H1 (cell line): ENCODE measurements at regions not wholly inside any gene's neighbourhood (a gene's known extent, or its start where the extent isn't known, plus 50 kb on each side); places are given as distances from the start of the nearest gene placed in this dataset.

Experiments used
- CTCF ChIA-PET: fragments of 300-600 bp; sonication (Branson Sonifier 250); formaldehyde crosslinking; loops from one replicate; lab custom pipeline; 2021; ENCODE audit not compliant: partially characterized antibody; lab: Charles Lee
- POLR2A ChIA-PET: fragments of 300-600 bp; sonication (Branson Sonifier 250); formaldehyde crosslinking; loops from one replicate; lab custom pipeline; 2021; ENCODE audit warnings: inconsistent platforms; ENCODE audit not compliant: partially characterized antibody; lab: Charles Lee
- DNase-seq, 2 experiments: peaks; one replicate each; pipeline versions ENCODE4 v3.0.0 to v3.0.0-alpha.2; 2010 to 2022; ENCODE audit warnings: low spot score in 2 of 2, low read depth in 1 of 2, mixed read lengths in 1 of 2
- FAIRE-seq: peaks from 2 replicates; lab custom pipeline; 2011; peaks lifted over from hg19 to GRCh38; lab: Jason Lieb, UNC
- H2AFZ ChIP-seq: 2 replicates; pipeline ENCODE4 v1.8.1; 2012; ENCODE audit warnings: low read length, inconsistent platforms
- H2AK5ac ChIP-seq: 2 replicates; pipeline ENCODE4 v1.6.1; 2013; ENCODE audit warnings: low read depth, low read length
- H2BK120ac ChIP-seq: replicated peaks from 2 replicates; pipeline ENCODE3; 2013; ENCODE audit warnings: low read depth, low read length, inconsistent platforms
- H2BK12ac ChIP-seq: 2 replicates; pipeline ENCODE4 v1.6.1; 2013; ENCODE audit warnings: low read depth, low read length
- H2BK15ac ChIP-seq: 2 replicates; pipeline ENCODE4 v1.6.1; 2013; ENCODE audit warnings: low read length
- H2BK20ac ChIP-seq: 2 replicates; pipeline ENCODE4 v1.6.1; 2013; ENCODE audit warnings: low read length
- H2BK5ac ChIP-seq: 2 replicates; pipeline ENCODE4 v1.6.1; 2013; ENCODE audit warnings: low read depth, low read length
- H3K14ac ChIP-seq: 2 replicates; pipeline ENCODE4 v1.6.1; 2013; ENCODE audit warnings: inconsistent platforms; ENCODE audit not compliant: insufficient read length
- H3K18ac ChIP-seq: 2 replicates; pipeline ENCODE4 v1.6.1; 2013; ENCODE audit warnings: low read length; ENCODE audit errors: extremely low read depth
- H3K23ac ChIP-seq: 2 replicates; pipeline ENCODE4 v1.6.1; 2013; ENCODE audit warnings: inconsistent platforms; ENCODE audit not compliant: insufficient read length
- H3K23me2 ChIP-seq: 2 replicates; pipeline ENCODE4 v1.6.1; 2013; ENCODE audit warnings: low read depth, low read length
- H3K27ac ChIP-seq: 2 replicates; pipeline ENCODE4 v1.6.1; 2011; ENCODE audit warnings: low read depth, low read length, inconsistent platforms
- H3K27me3 ChIP-seq, 4 experiments: replicated peaks in 1 of 4; 1 replicate in 1 of 4; 2 replicates in 3 of 4; pipeline versions ENCODE4 v1.6.1 to v1.8.1; 2011 to 2013; ENCODE audit warnings: low read length in 3 of 4, mild to moderate bottlenecking in 3 of 4, inconsistent platforms in 2 of 4, mixed read lengths in 2 of 4, moderate library complexity in 1 of 4; ENCODE audit not compliant: control insufficient read depth in 3 of 4, insufficient read depth in 3 of 4; ENCODE audit errors: extremely low read depth in 1 of 4
- H3K36me3 ChIP-seq, 4 experiments: 2 replicates each; pipeline versions ENCODE4 v1.6.1 to v1.8.1; 2011 to 2013; ENCODE audit warnings: mild to moderate bottlenecking in 4 of 4, low read length in 3 of 4, moderate library complexity in 2 of 4, control low read depth in 1 of 4, inconsistent platforms in 1 of 4; ENCODE audit not compliant: insufficient read depth in 4 of 4, control insufficient read depth in 2 of 4
- H3K4ac ChIP-seq: replicated peaks from 2 replicates; pipeline ENCODE3; 2013; ENCODE audit warnings: low read length, low read depth, mixed read lengths, inconsistent platforms; ENCODE audit not compliant: insufficient read length
- H3K4me1 ChIP-seq, 4 experiments: replicated peaks in 1 of 4; 1 replicate in 1 of 4; 2 replicates in 3 of 4; pipeline versions ENCODE4 v1.6.1 to v1.8.1; 2011 to 2013; ENCODE audit warnings: low read length in 3 of 4, inconsistent platforms in 2 of 4, mixed read lengths in 1 of 4; ENCODE audit not compliant: insufficient read depth in 4 of 4, control insufficient read depth in 3 of 4
- H3K4me2 ChIP-seq, 2 experiments: 2 replicates each; pipeline versions ENCODE4 v1.6.1 to v1.8.1; 2011 to 2013; ENCODE audit warnings: low read depth in 2 of 2, low read length in 2 of 2, control low read depth in 1 of 2, inconsistent platforms in 1 of 2, mild to moderate bottlenecking in 1 of 2; ENCODE audit not compliant: insufficient read depth in 1 of 2
- H3K4me3 ChIP-seq, 4 experiments: fragments of 200-600, 300-600 bp in 1 of 4; sonication (generic), shearing (Covaris generic), sonication (Bioruptor Twin) in 1 of 4; 2 replicates each; pipeline versions ENCODE4 v1.5.1 to v1.8.1; 2011 to 2016; ENCODE audit warnings: low read length in 4 of 4, low read depth in 3 of 4, control low read depth in 2 of 4, inconsistent platforms in 2 of 4, mild to moderate bottlenecking in 2 of 4, mixed read lengths in 1 of 4, moderate library complexity in 1 of 4; ENCODE audit not compliant: insufficient read depth in 2 of 4; ENCODE audit errors: extremely low read depth in 1 of 4
- H3K56ac ChIP-seq: replicated peaks from 2 replicates; pipeline ENCODE3; 2013; ENCODE audit warnings: low read depth, mild to moderate bottlenecking, mixed read lengths, low read length, inconsistent platforms; ENCODE audit not compliant: insufficient read length
- H3K79me1 ChIP-seq: 2 replicates; pipeline ENCODE4 v1.6.1; 2013; ENCODE audit warnings: low read depth, low read length, control low read depth
- H3K79me2 ChIP-seq, 2 experiments: 2 replicates each; pipeline versions ENCODE4 v1.6.1 to v1.8.1; 2012 to 2013; ENCODE audit warnings: low read length in 2 of 2, mild to moderate bottlenecking in 2 of 2, inconsistent platforms in 1 of 2; ENCODE audit not compliant: insufficient read depth in 2 of 2, control insufficient read depth in 1 of 2
- H3K9ac ChIP-seq, 4 experiments: replicated peaks in 1 of 4; 1 replicate in 1 of 4; 2 replicates in 3 of 4; pipeline versions ENCODE4 v1.6.1 to v1.8.1; 2011 to 2013; ENCODE audit warnings: low read depth in 3 of 4, low read length in 3 of 4, control low read depth in 2 of 4, mild to moderate bottlenecking in 2 of 4, moderate library complexity in 2 of 4, inconsistent platforms in 1 of 4; ENCODE audit errors: extremely low read depth in 1 of 4
- H3K9me3 ChIP-seq, 2 experiments: 2 replicates each; pipeline versions ENCODE4 v1.6.1 to v1.8.1; 2012 to 2013; ENCODE audit warnings: mild to moderate bottlenecking in 2 of 2, moderate library complexity in 2 of 2, control low read depth in 1 of 2, inconsistent platforms in 1 of 2, low read depth in 1 of 2, low read length in 1 of 2, mixed read lengths in 1 of 2; ENCODE audit not compliant: insufficient read depth in 2 of 2
- H4K20me1 ChIP-seq, 2 experiments: replicated peaks in 1 of 2; 2 replicates each; pipeline versions ENCODE3 to v1.8.1; 2011 to 2013; ENCODE audit warnings: inconsistent platforms in 2 of 2, low read length in 2 of 2, mild to moderate bottlenecking in 1 of 2; ENCODE audit not compliant: insufficient read depth in 2 of 2, control insufficient read depth in 1 of 2
- H4K5ac ChIP-seq: 2 replicates; pipeline ENCODE4 v1.6.1; 2013; ENCODE audit warnings: low read length, low read depth, mixed read lengths, inconsistent platforms; ENCODE audit not compliant: insufficient read length
- H4K8ac ChIP-seq: 2 replicates; pipeline ENCODE4 v1.8.0; 2013; ENCODE audit warnings: mild to moderate bottlenecking, moderate library complexity, low read length, inconsistent platforms; ENCODE audit not compliant: insufficient read depth; ENCODE audit errors: extremely low read depth
- H4K91ac ChIP-seq: replicated peaks from 2 replicates; pipeline ENCODE3; 2013; ENCODE audit warnings: low read length, mixed read lengths, inconsistent platforms; ENCODE audit not compliant: insufficient read length
- BACH1 ChIP-seq: IDR thresholded peaks from 2 replicates; pipeline ENCODE4 v1.6.1; 2012; ENCODE audit warnings: low read length, improper control_type of control experiment
- CBX5 ChIP-seq: fragments of 300-800, 300-1000 bp; sonication (generic); IDR thresholded peaks from 2 replicates; pipeline ENCODE4 v1.7.1; 2016; ENCODE audit warnings: antibody characterized with exemption, low read length, low read depth
- EP300 ChIP-seq, 2 experiments: IDR thresholded peaks; 1 replicate in 1 of 2; 2 replicates in 1 of 2; pipeline ENCODE4 v1.6.1; 2011 to 2012; ENCODE audit warnings: low read depth in 2 of 2, low read length in 2 of 2, mild to moderate bottlenecking in 2 of 2, borderline replicate concordance in 1 of 2, inconsistent platforms in 1 of 2, moderate library complexity in 1 of 2
- HDAC2 ChIP-seq, 2 experiments: fragments of 300-600 bp in 1 of 2; sonication (generic) in 1 of 2; IDR thresholded peaks; 2 replicates each; pipeline ENCODE4 v1.6.1; 2011 to 2012; ENCODE audit warnings: low read depth in 2 of 2, low read length in 2 of 2, mild to moderate bottlenecking in 2 of 2, moderate library complexity in 2 of 2, borderline replicate concordance in 1 of 2, inconsistent platforms in 1 of 2
- PHF8 ChIP-seq: fragments of 200-600 bp; sonication (generic); conservative IDR thresholded peaks from 2 replicates; pipeline ENCODE4 v1.7.1; 2012; ENCODE audit warnings: low read depth, mild to moderate bottlenecking, inconsistent platforms, low read length, moderate library complexity
- POLR2AphosphoS5 ChIP-seq: IDR thresholded peaks from 2 replicates; pipeline ENCODE4 v1.6.1; 2011; ENCODE audit warnings: low read depth, low read length
- RNF2 ChIP-seq: fragments of 200-900, 300-1000 bp; sonication (generic); IDR thresholded peaks from 2 replicates; pipeline ENCODE4 v1.7.1; 2016; ENCODE audit warnings: borderline replicate concordance, low read depth, mild to moderate bottlenecking, antibody characterized with exemption, low read length; ENCODE audit not compliant: poor library complexity, severe bottlenecking; ENCODE audit errors: missing control alignments
- SIX5 ChIP-seq: IDR thresholded peaks from 2 replicates; pipeline ENCODE4 v1.6.1; 2011; ENCODE audit warnings: mild to moderate bottlenecking, low read depth, low read length
- SUZ12 ChIP-seq: fragments of 200-600 bp; sonication (generic); IDR thresholded peaks from 2 replicates; pipeline ENCODE4 v1.6.1; 2012; ENCODE audit warnings: mild to moderate bottlenecking, inconsistent platforms, low read length, moderate library complexity, mixed read lengths
- TCF12 ChIP-seq: IDR thresholded peaks from 2 replicates; pipeline ENCODE4 v1.6.1; 2011; ENCODE audit warnings: low read depth, mild to moderate bottlenecking, low read length
- ZNF274 ChIP-seq: IDR thresholded peaks from 2 replicates; pipeline ENCODE4 v1.7.0; 2012; ENCODE audit warnings: low read length, borderline replicate concordance; ENCODE audit errors: extremely low read depth
- WGBS, 2 experiments: shearing (Covaris generic) in 1 of 2; methylation state at CpG; one replicate each; pipeline versions ENCODE4 v1.1.6 to v1.1.7; 2013 to 2015; ENCODE audit warnings: low lambda C conversion rate in 2 of 2, mixed read lengths in 2 of 2, inconsistent platforms in 1 of 2, low coverage in 1 of 2, missing lambda C conversion rate in 1 of 2; ENCODE audit not compliant: insufficient replicate concordance in 2 of 2, insufficient coverage in 1 of 2, insufficient read length in 1 of 2; ENCODE audit errors: extremely low coverage in 1 of 2, missing lambda C conversion rate in 1 of 2; 5-methylcytosine and 5-hydroxymethylcytosine counted together

DNA sequence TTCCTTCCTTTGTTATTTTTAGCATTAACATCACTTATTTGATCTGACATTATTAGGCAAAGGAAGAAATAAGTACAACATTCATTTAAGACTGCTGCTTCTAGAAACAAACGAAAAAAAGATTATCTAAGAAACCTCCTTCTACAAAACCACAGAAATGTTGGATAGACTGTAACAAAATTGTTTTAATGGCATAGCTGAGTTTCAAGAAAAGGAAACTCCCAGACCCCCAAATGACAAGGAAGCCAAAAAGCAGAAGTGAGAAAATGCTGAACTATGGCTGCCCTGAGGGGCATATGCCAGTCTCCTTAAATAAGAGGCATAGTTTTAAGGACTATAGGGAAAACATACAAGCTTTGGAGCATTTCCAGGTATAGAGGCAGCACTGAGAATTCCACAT lies 1431.6 kb upstream of the TENM3 start:
- no peak overlapping the region for H2AK5ac ChIP-seq
- H3K79me2 ChIP-seq: no peaks in the 10 kb centered on the region
- no peaks in the 10 kb centered on the region for H3K36me3 ChIP-seq
- H3K79me1 ChIP-seq: no peaks in the 10 kb centered on the region
- H3K4ac ChIP-seq: no peak overlapping the region
- DNase-seq (no peak), FAIRE-seq (no peak)
- H2AFZ ChIP-seq: 0 out of 2 replicates have a peak overlapping the region, but pooled peaks have one; percentile 32
- no peak overlapping the region for H2BK15ac ChIP-seq
- H2BK12ac ChIP-seq: no peak overlapping the region
- H3K23me2 ChIP-seq: no peaks in the 10 kb centered on the region
- no peak overlapping the region for H3K9ac ChIP-seq
- H3K27me3 ChIP-seq: no peaks in the 10 kb centered on the region
- no peak overlapping the region for H4K8ac ChIP-seq
- H4K5ac ChIP-seq: no peak overlapping the region
- ChIA-PET POLR2A (no interaction called here), CTCF (interaction anchor here (0.8 to 1.6 kb wide), 4 partner anchors 10 to 95 kb away, joined by 3 to 4 read pairs (median 3); no protein-coding TSS in a partner anchor)
- H3K27ac ChIP-seq: no peak overlapping the region
- H3K4me3 ChIP-seq: no peak overlapping the region
- H2BK5ac ChIP-seq: no peak overlapping the region
- no peak overlapping the region for H2BK20ac ChIP-seq
- no peak overlapping the region for H4K91ac ChIP-seq
- no peak overlapping the region for H3K14ac ChIP-seq
- H3K56ac ChIP-seq: no peak overlapping the region
- H2BK120ac ChIP-seq: no peak overlapping the region
- 0 out of 7 replicates have a peak, but pooled peaks cover 0 to 2% (median 0%) of the 10 kb centered on the region in 4 experiments for H3K4me1 ChIP-seq
- no peak overlapping the region for H3K23ac ChIP-seq
- H3K4me2 ChIP-seq: no peak overlapping the region
- no peaks in the 10 kb centered on the region for H3K9me3 ChIP-seq
- no peaks in the 10 kb centered on the region for H4K20me1 ChIP-seq
- H3K18ac ChIP-seq: no peak overlapping the region
- WGBS, 2 experiments: 9% methylated on average over 1 of the region's 1 CpG; no CpG with 5 or more reads in 1 of the 2 experiments
- TF ChIP-seq SUZ12 (no peak), PHF8 (no peak), RNF2 (no peak), SIX5 (no peak), TCF12 (no peak), POLR2AphosphoS5 (no peak), HDAC2 (IDR thresholded peaks at IDR 0.05; ENCODE audit: borderline replicate concordance in 1 of 2, low read depth in 2 of 2, low read length in 2 of 2) (no peak), CBX5 (no peak), EP300 (IDR thresholded peaks at IDR 0.05; ENCODE audit: borderline replicate concordance in 1 of 2, low read depth in 2 of 2, low read length in 2 of 2) (no peak), BACH1 (no peak), ZNF274 (no peak)
